ENCODE measurements at regions not wholly inside any gene's neighbourhood (a gene's known extent, or its start where the extent isn't known, plus 50 kb on each side); places are given as distances from the start of the nearest gene placed in this dataset.

GRCh38 chr2:239595726-239596125, 194.9 kb upstream of the HDAC4 start:
- TF ChIP-seq CTCF (IDR thresholded peaks at IDR 0.05): no peak
- no peak for TF ChIP-seq POLR2A (IDR thresholded peaks at IDR 0.05)
